ENCODE measurements at regions not wholly inside any gene's neighbourhood (a gene's known extent, or its start where the extent isn't known, plus 50 kb on each side); places are given as distances from the start of the nearest gene placed in this dataset.
A peak's percentile ranks its signal among the peaks of the same experiment; 100 is the strongest.
"Not testable (repeated sequence)": the region's sequence is repeated elsewhere in the genome, so short reads cannot be mapped to it uniquely, and the experiment has no call there.

DNA sequence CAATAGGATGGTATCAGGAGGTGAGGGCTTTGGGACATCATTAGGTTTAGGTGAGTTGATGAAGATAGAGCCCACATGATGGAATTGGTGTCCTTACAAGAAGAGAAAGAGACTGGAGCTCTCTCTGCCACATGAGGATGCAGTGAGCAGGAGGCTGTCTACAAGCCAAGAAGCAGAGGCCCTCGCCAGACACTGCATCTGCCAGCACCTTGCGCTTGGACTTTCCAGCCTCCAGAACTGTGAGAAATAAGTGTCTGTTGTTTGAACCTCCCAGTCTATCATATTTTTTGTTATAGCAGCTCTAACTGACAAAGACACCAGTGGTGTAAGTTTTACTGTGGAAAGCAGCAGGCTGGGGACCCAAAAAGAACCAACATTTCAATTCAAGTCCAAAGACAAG lies 571.1 kb upstream of the ID2 start:
- DNase-seq: no peak

DNA sequence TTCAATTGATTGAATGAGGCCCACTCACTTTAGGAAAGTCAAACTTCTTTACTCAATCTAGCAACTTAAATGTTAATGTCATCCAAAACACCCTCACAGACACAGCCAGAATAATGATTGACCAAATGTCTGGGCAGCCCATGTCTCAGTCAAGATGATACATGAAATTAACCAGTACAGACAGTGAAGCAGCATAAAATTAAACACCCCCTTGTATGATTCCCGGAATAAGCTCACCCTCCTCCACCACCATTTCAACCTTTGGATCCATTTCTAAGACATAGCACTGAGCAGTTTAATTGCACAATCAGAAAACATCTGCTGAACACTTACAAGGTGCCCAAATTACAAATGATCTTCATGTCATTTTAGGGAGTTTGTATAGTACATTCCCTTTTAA lies 570.7 kb upstream of the ID2 start:
- DNase-seq: no peak

GRCh38 chr2:8115456-8115855 lies 566.4 kb upstream of the ID2 start:
- no peak for DNase-seq

- DNase-seq: no peak
These were observed 565.9 kb upstream of the ID2 start for GRCh38 chr2:8115966-8116365.

DNA sequence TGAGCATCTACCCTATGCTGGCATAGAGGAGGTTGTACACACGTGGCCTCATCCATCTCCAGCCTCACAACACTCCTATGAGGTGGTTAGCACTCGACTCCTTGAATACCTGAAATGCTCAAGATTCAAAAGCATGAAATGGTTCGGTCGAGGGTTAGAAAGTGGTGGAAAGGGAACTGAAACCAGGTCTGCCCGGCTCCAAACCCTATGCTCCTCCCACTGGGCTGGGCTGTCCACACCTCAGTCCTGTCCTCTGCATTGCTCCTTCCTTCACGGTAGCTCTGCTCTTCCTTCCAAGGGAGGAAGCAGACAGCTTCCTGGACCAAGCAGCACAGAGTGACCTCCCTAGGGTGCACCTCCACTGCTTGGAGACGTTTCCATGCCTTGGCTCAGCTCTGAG lies 565.2 kb upstream of the ID2 start:
- DNase-seq: no peak

DNA sequence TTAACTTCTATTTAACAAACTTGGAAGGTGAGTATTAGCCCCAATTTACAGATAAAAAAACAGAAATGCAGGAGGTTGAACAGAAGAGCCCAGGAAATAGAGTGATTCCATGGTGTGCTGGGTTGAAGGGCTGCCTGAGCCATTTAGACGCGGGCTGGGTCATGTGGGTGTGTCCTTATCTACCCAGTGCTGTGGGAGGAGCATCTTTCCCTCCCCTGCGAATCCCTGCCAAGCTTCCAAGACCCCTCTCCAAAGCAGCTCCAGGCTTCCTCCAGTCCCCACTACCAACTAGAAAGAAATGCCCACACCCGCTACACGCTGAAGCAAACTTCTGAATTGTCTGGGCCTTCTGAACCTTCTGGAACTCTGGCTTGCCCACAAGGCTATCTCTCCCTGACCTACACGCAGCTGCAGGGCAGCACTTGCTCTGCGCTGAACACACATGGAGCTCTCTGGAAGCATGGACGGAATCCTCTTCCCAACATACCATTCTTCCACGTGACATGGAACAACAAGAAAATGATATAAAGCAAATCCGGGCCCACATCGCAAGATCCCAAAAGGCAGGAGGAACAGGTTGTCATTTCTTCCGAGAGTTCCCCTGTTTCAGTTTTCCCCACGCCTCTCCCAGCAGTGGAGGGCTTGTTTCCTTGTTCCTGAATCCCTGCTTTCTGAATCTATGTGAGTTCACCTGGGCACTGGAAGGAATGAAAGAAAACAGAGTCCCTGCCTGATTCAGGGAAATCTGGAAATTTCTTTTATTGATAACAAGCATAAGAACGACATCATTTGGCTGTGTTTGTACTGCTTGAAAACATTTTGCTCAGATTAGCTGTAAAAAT lies 562.7 kb upstream of the ID2 start:
- no peak for DNase-seq

- DNase-seq: no peak
These were observed 561.9 kb upstream of the ID2 start for GRCh38 chr2:8119782-8120505.

DNA sequence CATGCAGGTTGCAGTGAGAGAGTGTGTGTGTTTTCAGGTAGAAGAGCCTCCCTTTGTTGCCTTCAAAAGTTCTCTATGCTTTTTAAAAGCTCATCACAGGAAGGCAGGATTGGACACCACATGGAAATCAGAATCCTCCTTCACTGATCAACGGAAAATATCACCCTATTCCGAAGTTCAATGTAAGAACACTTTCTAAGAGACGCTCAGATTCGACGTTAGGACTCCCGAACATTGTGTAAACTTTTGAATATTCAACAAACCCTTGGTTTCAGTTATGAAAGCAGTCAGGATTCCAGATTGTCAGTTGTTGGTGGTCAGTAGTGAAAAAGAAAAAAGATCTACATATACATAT lies 561.4 kb upstream of the ID2 start:
- DNase-seq: no peak

DNA sequence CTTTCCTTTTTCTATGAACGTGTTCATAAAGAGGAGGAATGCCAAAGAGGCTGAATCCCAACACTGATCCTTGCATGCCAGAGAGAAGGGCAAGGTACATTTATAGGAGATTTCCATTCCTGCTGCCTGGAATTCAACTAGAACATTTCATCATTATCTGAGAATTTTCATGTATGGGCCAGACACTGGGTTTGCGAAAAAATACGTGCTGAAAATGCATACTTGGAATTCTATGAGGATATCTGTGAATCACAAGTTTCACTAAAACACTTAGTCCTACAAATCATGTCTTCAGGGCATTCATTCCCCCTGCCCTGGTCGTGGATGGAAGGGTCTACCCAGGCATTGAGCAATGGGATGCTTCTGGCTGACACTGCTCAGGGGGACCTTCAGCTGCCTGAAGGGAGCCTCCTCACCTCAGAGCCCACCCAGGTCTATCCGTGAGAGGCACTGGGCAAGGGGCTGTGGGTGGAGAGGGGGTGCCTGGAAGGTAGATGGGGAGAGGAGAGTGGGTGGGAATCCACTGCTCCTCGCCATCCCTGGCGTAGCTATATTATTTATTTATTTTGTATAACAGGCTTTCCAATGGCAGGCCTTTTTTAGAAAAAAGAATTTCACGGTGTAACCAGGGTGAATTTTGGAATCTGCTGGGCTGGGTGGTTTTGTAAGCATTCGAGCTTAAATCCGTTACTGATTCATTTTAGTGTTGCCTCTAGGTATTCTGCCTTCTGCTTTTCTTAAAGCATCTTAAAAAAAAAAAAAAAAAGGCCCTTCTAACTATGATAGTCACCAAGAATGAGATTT lies 560.6 kb upstream of the ID2 start:
- DNase-seq: no peak

DNA sequence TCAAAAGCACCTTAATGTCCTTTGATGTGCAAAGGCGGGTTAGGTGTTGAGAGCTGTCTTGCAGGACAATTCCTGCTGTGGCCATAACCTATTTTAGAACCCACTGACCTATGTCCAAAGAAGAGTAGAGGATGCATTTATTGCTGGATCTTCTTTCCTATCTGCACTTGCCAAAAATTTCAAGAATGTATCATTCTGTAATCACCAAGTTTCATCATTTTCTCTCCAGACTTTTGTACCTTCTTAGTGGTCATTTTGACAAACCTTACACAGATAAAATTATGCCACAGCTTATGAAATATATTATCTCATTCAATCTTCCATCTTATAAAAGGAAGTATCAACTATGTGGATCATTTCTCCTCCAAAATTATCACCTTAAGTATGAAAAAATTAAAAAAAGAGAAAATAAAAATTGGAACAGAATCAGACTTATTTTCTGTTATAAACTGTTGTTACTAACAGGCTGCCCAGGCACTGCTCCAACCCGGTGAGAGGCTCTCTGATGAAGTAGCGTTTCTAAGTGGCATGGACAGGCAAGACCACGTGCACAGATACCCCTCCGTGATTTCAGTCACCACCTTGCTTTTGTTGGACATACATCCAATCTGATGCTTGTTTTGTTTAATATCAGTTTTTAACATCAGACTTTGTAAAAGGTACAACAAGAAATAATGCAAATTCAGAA lies 559.9 kb upstream of the ID2 start:
- DNase-seq: no peak

DNA sequence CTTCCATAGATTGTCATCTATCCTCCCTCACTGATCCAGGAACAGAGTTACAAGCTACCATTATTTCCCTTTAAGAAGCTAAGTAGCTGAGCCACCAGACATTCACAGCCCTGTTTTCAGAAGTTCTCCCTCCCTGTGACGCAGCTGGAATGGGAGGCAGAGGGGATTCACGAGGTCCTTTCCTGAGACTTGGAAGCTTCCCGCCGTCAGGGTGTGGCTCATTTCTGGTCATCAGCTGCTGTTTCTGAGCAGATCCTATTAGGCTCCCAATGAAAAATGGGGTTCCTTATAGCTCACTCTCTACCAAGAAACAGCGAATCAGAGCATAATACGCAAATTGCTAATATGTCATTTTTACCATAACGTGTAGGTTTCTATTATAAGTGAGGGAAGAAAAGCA lies 559.3 kb upstream of the ID2 start:
- no peak for DNase-seq

- DNase-seq: no peak
These were observed 558.4 kb upstream of the ID2 start for GRCh38 chr2:8123464-8123863.

DNA sequence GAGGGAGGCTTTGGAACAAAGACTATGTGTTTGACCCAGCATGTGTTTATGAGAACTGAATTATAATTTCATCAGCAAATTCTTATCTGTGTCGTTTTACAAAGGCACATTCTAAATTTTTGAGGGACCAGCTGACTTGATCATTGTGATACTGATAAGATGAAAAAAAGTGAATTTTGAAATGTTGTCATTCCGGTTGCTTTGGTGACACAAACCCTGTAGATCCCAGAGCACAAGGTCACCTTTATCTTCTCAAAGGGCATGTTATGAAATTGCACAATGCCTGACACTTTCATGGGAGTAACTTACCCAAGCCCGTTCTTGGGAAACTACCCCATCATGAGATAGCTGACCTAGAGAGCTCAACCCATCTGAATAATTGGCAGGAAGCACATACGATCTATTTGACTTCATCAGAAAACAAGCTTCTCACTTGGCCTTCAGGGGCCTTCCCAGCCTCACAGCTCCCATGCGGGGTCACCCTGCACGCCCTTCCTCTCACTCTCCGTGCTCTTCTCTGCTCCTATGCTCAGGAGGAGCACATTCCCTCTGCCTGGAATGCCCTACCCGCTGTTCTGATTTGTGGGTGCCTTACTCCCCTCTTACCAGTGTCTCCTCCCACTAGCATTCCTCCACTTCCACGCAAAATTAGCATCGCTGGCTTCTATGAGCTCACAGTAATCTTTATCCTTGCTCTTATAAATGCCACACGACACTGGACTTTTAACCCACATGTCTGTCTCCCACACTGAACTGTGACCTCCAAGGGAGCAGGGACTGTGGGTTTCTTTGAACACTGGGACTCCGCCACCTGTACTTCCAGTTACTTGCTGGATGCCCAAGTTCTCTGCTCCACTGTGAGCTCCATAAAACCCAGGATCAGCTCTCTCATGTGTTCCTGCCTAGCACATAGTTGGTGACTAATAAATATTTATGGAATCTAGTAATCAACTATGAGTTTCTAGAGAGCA lies 555.8 kb upstream of the ID2 start:
- DNase-seq: peak; percentile 41

DNA sequence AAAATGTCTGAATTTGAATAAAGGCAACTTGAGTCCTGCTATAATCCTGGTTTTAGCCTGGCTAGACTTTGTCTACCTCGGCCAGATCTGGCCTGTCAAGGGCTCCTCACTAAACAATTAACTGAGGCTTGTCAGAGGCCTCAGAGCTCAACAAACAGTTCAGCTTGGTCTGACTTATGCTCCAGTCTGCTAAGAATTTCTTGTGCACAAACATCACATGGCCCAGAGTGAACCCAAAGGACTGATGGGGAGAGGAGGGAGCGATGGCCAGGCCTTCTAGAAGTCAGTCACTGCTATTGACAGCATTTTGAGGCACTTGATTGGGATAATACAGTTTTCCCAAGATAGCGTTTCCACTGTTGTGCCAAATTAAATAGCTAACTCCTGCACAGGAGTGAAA lies 555.1 kb upstream of the ID2 start:
- DNase-seq: no peak

- DNase-seq: not testable (repeated sequence)
These were observed 550.4 kb upstream of the ID2 start for GRCh38 chr2:8131423-8131822.

DNA sequence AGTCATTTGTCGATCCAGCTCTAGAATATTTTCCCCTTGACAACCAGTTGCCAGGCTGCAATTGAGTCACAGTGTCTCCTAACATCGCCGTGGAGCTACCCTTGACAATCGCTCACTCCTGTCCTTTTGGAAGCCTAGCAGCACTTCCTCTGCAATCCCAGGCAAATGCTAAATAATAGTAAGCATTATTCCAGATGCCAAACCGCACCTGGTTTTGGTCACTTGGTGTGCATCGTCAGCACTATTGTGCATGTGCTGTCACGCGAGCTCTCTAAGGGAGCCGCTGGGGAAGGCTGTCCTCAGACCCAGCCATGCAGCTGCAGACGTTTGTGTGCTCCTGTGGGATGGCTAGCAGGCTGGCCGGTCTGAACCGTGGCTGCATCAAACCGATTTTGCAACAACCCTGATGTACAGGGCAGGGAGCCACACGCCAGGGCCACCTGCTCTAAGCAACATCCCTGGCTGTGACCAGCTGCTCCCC lies 549.5 kb upstream of the ID2 start:
- DNase-seq: no peak

DNA sequence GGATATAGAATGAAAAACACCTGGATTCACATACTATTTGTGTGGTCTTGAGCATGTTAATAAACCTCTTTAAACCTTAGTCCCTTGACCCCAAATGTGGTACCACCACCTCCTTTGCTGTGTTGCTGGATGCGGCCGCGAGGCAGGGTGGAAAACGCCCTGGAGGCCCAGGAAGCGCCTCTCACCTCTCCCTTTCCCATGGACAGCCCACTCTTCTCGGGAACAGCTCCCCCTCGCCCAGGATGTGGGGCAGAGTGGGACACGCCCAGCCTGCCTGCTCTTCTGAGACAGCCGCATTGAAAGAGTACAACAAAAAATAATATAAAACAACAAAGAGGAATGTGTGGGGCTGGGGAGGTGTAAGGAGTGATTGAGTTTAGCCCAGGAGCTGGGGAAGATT lies 549.0 kb upstream of the ID2 start:
- no peak for DNase-seq

GRCh38 chr2:8133363-8133762 lies 548.5 kb upstream of the ID2 start:
- no peak for DNase-seq

DNA sequence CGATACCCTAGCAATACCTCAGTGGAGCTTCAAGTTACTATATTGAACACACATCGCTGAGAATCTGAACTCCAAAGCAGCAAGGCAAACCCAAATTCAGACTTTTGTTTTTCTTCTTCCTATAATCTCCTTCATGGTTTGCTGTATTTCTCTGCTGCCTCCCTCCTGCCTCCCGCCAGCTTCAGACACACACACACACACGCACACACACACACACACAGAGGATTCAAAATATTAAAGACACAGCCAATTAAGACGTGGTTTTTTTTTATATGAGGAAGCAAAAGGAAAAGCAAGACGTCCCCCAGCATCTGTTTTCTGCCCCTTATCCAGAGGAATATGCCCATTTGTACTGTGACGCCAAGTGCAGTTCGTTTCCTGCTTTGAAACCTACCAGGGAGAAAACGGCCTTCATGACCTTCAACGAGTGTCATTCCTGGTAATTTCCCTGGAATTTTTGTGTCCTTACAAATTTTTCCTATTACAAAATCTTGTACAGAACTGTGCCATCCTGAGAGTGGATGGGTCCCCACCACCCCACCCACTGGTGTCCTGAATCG lies 547.9 kb upstream of the ID2 start:
- DNase-seq: no peak

GRCh38 chr2:8134473-8134932 lies 547.4 kb upstream of the ID2 start:
- DNase-seq: no peak

- no peak for DNase-seq
These were observed 546.7 kb upstream of the ID2 start for GRCh38 chr2:8134985-8135682.
